HT-29 (cell line): ENCODE measurements at regions not wholly inside any gene's neighbourhood (a gene's known extent, or its start where the extent isn't known, plus 50 kb on each side); places are given as distances from the start of the nearest gene placed in this dataset.

Experiments used
- DNase-seq: peaks from one replicate; pipeline ENCODE4 v3.0.0-alpha.2; 2015; ENCODE audit warnings: low spot score

DNA sequence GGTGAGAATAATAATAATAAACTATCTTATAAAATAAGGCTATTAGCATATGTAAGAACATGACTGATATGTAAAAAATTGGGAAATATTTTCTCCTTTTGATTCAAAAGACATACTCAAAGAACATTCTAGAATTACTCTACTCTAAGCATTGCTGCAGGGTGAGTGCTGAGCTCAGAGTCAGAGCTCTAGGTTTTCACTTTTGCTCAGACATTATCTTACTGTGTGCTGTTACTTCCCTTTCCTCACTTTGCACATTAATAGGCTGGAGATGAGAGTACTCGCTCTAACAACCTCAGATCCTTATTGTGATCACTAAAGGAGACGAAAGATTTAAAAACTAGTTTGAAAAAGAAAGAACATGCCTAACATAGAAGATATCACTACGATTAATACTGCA lies 99.4 kb upstream of the C9orf72 start:
- no peak for DNase-seq

DNA sequence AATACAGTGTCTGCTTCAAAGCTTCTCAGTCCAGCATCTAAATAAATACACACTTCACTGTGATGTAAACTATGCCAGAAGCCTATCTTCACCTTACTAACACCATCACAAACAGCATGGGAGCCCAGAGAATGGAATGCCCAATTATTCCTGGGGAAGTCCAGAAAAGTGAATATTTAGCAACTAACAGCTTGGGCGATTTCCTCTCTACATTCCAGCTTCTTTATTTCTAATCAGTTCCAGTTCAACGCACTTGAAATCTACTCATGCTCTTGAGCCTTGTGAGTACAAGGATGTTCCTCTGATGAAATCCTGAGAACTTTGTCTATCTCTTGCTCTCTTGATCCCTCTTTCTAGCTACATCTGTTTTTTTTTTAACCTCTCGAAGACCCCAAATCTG lies 100.4 kb upstream of the C9orf72 start:
- no peak for DNase-seq

DNA sequence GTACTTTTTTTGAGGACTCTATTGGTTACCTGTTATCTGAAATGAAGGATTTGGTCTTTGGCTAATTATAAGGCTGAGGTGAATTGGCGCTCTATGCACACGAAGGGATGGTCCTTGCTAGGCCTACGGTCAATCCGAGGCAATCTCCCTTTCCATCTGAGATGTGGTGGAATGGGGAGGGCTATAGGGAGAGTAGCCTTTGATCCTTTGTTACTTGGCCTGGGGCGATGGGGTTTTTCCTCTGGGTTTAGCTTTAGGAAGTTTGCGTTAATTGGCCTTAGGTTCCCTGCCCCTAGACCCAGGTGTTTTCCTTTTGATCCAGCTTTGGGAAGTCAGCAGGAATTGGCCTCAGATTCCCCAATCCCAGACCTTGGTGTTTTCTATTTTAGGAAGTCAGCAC lies 102.1 kb upstream of the C9orf72 start:
- DNase-seq = no peak

DNA sequence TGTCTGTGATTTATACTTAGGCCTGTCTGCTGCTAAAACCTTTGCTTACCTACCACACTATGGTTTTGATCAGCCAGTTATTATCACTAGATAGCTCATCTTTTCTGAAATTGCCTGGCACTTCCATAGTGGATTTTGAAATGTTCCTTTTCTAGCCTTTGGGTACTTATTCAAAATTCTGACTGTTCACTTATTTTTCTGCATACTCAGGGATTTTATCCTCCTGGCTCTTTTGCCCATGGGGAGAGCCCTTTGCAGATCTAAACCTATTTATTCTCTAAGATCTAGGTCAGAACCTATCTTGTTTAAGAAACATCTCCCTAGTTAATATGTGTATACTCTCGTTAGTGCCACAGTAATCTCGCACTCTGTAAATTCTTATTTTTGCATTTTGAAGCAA lies 103.5 kb upstream of the C9orf72 start:
- DNase-seq = no peak

DNA sequence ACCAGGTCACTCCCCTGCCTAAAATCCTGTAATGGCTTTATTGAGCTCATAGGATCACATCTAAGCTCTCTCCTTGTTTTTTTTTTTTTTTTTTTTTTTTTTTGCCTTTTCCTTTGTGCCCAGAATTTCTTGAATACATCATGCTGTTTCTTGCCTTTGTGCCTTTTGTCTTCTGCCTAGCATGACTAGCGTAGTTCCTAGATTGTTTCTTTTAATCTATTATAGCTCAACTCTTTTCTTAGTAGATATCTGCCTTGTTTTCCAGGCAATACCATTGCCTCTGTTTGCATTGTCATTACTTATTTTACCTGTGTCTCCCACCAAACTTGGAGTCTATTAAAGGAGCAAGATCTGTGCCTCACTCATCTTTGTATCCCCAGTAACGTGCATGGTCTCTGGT lies 106.1 kb upstream of the C9orf72 start:
- no peak for DNase-seq

DNA sequence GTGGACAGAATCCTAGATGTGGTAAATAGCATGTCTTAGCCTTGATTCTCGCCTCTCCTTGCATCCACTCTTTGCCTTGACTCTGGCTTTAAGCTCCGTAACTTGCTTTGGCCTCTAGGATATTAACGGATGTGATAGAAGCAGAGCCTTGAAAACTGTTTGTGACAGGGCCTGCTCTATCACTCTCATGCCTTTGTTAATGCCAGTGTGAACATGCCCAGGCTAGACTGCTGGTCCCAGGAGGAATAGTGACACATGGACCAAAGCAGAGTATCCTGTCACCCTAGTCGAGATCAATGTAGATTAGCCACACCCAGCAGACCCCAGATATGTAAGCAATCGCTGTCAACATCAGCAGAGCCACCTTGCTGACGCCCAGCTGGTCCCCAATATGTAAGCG lies 109.9 kb upstream of the C9orf72 start:
- DNase-seq = no peak

DNA sequence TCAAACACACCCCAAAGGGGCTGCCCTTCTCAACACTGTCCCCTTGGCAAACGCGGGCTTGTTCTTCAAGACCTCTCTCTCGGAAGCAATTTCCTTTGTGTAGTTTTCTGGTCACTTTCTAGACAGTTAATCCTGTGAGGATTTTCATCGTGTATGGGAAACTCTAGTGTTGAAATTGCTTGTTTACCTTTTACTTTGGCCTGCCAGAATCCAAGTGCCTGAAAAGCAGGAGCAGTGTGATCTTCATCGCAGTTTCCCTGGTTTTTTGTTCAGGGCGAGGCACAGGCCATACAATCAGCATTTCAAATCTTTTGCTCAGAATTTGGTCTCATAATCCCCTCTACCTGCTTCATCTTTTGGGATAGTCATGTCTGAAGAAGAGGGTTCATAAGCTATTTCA lies 115.7 kb upstream of the C9orf72 start:
- no peak for DNase-seq

DNA sequence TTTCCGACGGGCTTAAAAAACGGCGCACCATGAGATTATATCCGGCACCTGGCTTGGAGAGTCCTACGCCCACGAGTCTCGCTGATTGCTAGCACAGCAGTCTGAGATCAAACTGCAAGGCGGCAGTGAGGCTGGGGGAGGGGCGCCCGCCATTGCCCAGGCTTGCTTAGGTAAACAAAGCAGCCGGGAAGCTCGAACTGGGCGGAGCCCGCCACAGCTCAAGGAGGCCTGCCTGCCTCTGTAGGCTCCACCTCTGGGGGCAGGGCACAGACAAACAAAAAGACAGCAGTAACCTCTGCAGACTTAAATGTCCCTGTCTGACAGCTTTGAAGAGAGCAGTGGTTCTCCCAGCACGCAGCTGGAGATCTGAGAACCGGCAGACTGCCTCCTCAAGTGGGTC lies 117.5 kb upstream of the C9orf72 start:
- peak; percentile 8 for DNase-seq

DNA sequence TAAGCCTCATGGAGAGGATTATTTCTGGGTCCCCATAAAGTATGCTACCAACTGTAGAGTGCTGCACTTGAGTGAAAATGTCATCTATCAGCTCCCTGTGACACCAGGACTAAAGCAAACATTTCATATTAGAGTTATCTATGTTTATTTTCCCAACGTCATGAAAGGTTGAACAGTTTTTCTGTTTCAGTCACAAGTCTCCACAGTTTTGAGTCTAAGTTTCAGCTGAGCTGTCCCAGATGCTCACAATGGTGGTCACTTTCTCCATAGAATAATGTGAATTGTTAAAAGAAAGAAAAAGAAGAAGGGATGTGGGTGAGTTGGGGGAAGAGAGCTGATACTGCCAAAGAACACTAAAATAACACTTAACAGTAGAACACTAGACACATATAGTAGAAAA lies 126.3 kb upstream of the C9orf72 start:
- DNase-seq = no peak

DNA sequence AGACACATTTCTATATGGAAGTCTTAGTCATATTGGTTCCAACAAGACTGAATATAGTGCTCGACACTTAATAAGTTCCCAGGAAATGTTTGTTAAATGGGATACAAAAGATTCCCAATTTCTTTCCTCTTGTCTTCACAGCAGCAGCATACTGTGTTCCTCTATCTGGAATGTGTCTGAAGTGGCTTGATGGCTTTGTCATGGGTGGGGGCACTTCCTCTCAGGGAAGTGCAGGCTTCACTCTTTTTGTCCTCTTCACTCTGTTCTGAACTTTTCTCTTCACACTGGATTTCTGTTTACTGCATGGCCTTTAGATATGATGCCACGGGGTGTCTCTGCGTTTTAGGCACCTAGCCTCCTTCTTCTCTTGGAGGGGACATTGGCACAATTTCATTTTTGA lies 127.7 kb upstream of the C9orf72 start:
- no peak for DNase-seq

DNA sequence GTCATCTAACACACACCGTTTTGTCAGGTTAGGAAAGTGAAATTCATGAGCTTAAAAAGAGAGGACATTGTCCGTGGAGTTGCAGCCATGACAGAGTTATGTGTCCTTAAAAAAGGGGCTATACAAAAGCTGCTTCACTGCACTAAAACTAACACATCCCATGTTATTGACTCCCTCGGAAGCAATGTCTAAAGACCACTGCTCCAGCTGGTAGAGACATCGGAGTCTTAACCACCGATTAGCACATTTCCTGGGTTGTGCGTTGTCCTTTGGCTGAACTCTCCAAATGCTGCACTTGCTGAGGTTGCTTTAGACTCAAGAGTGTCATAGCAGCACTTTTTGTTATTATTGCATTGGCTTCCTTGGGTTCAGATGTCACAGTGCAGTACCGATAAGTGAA lies 128.3 kb upstream of the C9orf72 start:
- DNase-seq = no peak

DNA sequence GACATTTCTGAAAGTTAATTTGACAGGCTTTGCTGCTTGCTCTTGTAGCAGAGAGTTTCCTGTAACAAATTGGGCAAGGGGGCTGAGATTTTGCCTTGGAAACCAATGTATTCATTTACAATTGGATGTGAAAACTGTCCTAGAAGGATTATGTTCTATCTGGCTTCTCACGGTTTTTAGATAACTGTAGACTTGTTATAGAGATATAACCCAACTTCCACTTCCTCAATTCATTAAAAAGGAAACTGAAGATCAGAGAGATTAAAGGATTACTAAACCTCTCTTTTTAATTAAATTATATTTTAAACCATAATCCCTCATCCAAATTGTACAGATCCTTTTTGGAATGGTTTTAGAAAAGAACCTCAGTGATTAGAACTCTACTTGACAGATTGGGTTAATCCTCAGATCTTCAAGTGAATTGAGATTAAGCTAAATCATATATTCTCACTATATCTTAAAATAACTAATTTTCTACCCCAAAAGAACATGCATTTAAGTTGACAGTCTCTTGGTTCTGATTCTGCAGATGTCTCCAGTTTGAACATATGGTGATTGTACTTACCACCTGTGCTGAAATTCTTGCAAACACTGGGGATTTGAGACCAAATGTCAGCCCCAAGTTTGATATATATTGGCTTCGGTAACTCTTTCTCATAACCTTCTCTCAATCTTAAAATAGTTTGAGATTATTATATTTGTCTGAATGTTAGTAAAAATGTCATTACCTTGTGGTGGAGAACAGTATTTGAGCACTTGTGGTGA lies 130.1 kb upstream of the C9orf72 start:
- no peak for DNase-seq

DNA sequence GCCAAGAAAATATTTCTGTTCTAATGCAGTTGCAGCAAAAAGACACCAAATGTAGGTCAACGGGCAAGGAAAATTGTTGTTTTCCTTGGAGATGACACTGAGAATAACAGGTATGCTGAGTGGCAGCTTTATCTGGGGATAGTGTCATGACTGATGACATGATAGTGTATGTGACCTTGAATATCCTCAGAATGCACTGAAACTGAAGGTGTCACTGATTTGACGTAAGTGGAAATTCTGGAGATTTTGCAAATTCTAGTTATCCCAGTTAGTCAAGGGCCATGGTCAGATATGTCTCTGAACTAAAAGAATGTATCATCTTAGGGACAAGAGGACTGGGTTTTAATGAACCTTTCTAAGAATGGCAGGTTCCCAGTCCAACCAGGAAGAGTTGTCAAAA lies 138.0 kb upstream of the C9orf72 start:
- no peak for DNase-seq

DNA sequence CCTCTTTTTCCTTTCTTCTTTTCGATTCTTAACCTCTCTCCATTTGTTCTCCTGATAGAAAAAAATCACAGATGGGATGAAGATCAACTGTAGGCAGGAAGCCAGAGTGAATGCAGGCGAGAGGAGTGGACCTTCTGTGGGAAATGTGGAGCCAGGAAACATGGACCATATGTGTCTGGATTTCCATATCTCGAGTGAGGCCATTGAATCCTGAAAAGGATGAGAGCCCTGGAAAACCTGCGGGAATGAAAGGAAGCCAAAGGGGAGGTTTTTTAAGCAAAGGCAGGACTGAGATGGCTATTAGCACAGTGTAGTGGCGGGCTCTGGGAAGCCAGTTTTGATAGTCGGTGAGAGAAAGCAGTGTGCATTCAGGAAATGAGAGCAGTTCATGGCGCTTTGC lies 139.5 kb upstream of the C9orf72 start:
- no peak for DNase-seq

DNA sequence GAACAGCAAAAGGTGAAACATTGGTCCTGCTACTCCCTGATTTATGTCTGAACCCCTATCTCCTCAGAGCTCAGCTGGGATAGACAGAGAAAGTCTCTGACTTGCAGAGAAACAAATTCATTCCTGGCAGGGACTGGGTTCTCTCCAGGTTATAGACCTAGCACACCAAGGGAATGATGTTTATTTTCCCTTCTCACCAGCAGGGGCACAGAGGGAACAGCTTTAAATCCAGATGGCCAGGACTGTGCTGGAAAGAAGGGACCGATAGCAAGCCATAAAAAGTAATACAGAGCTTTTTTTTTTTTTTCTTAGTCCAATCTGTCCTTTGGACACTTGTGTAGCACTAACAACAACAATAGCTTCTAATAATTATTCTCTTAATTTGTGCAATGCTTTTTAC lies 141.1 kb upstream of the C9orf72 start:
- DNase-seq = peak; percentile 7

DNA sequence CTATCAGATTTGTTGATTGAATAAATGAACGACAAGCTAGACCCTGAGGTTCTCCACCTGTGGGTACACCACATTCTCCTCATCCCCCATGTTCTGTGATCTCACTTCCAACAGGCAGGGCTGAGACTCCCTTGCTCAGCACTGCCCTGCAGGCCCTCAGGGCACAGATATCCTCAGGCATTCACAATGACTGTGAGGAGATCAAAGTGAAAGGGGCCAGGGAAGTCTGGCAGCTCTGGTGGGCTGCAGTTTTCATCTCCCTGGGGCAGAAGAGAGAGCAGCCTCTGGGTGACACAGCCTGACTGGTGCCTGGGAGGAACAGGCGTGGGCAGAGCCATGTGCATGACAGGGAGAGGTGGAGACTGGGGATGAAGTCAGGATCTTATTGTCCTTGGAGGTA lies 142.4 kb upstream of the C9orf72 start:
- DNase-seq = no peak

DNA sequence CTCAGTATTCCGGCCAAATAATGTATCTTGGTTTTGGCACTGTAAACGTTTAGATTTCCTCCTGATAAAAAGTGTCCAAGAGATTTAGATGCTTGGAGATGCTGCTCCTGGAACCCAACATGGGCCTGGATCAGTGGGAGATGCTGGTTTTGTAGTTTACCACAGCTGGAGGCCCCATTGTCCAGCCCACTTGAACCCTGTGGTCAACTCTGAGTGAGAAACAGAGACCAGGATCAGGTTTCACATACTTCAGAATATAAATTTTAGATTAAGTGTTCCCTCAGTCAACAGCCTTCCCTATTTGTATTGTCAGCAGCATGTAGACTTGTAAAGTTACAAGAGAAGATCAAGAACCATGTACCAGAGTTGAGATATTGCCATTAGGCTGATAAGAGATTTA lies 144.7 kb upstream of the C9orf72 start:
- DNase-seq = no peak

DNA sequence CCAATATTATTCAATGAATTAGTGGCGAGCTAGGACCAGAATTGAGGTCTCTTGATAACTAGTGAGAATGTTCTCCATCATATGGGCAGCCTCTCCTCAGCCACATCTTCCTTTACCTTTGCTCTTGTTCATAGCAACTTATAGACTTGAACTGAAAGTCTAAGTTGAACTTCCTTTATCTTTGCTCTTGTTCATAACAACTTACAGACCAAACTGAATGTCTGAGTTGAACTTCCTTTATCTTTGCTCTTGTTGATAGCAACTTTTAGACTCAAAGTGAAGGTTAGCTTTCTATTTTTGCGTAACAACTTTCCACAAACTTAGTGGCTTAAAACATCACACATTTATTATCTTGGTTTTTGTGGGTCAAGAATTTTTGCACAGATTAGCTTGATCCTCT lies 146.4 kb upstream of the C9orf72 start:
- DNase-seq = no peak

DNA sequence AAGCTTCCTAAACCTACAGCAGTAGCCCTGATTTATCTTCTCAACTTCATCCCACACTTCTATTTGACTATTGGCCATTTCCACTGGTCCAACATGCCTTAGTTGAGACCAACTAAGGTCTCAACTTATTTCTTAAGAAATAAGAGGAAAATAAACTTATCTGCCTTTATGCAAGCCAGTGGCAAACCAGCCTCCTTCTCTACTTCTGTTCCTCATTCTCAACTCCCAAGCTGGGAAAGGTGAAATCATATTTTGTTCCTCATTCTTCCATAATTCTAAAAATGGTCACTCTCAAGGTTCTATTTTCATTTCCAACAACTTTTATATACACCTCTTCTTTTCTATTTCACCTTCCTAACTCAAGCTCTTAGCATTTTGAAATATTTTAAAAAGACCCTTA lies 149.6 kb upstream of the C9orf72 start:
- no peak for DNase-seq

DNA sequence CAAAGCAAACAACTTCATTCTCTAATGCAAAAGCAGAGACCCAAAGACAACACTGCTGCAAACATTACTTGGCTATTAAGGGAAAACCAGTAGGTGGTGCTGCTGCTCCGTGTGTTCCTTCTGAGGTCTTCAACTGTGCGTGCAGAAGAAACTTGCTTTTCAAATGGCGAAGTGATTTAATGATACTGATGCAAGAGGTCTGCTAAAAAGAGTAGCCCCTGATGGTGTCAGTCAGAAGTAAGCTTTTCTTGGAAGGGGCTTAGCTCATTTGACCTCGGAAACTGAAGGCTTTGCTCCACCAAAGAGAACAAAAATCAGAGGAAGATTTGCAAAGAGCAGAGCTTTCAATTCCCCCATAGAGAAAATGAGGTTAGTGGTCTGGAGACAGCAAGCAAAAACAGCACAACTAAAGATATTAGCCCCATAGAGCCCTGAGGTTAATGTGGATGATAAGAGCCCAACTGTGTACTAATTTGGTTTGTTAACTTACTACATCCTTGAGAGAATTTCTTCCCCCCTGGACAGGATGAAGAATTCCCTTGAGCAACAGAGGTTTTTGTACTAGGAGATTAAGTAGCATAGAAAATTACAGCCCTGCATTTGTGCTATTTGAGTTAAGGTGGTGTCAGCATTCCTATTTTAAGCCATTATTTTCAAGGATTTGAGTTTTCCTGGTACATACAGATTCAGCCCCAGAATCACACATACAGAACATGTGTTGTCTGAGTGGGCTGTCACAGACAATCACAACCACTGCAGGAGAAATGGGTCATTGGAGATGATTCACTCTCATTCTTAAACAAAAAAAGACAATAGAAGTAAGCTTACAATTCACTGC lies 153.2 kb upstream of the C9orf72 start:
- peak; percentile 77 for DNase-seq

DNA sequence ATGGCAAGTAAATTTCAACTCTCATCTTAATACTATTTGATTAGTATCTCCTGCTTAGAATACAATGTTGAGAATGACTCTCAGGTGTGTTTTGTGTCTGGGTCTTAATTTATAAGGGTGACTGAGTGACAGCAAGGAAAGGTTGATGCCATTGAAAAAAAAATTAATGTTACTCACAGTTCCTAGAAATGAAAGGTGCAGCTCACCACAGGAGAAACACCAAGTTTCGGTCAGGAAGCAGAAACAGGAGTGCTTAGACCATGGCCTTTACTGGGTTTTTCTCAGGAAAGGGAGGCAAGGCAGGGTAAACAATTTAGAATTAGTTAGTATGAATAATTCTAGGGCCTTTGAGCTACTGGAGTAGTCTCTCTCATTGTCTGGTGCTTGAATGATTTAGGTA lies 159.2 kb upstream of the C9orf72 start:
- DNase-seq = no peak

DNA sequence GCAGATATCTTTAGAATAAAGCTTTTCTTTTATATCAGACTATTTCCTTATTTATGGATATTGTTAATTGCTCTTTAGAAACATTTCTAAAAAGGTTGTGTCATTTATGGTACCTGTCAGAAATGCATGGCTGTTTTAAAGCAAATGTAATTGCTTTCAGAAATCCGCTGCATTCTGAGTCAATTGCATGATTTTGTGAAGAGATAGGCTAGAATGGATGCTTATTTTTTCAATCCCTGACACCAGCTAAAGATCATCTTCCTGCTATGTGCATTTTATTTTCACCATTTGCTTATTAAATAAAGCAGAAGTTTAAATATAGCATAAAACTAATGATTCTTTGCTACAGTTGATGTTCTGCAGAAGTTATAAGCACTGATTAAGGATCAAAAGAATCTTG lies 170.2 kb upstream of the C9orf72 start:
- DNase-seq = no peak

DNA sequence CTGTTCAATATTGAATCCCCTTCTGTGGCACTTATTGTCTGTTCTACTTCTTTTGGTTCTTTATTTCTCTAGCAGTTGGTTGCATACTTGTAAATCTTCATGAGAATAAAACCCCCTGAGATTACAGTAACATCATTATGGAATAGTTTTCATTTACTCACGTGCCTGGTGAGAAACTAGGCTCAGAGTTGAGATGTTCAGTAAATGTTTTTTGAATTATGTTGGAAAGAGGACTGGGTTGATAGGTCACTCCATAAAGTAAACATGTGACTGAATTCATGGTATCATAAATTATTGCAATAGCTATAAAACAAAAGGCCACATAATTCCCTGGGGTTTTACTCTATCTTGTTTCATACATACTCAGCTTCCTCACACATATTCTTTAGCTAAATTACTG lies 174.2 kb upstream of the C9orf72 start:
- no peak for DNase-seq
